Activated naive CD4-positive, alpha-beta T cell treated with anti-CD3 and anti-CD28 coated beads, Interleukin-2, amount 50 U/mL, for 72 hours (primary cell): ENCODE measurements at regions not wholly inside any gene's neighbourhood (a gene's known extent, or its start where the extent isn't known, plus 50 kb on each side); places are given as distances from the start of the nearest gene placed in this dataset.
A peak's percentile ranks its signal among the peaks of the same experiment; 100 is the strongest.
"Not testable (repeated sequence)": the region's sequence is repeated elsewhere in the genome, so short reads cannot be mapped to it uniquely, and the experiment has no call there.

Experiments
- ATAC-seq, 2 donors: fragments of 150-1000 bp; cut with Tn5 transposase; 2 replicates each; pipeline ENCODE4 v1.10.0; 2021; ENCODE audit warnings: mild to moderate bottlenecking in 2 of 2, moderate library complexity in 2 of 2
- DNase-seq, 2 donors: peaks; one replicate each; pipeline ENCODE4 v3.0.0; 2021 to 2022; ENCODE audit warnings: low spot score in 2 of 2
- H3K27ac Mint-ChIP-seq, 2 donors: one replicate each; pipeline ENCODE4 v1.8.0; 2022; ENCODE audit warnings: mild to moderate bottlenecking in 2 of 2, mixed read lengths in 2 of 2
- H3K36me3 Mint-ChIP-seq, 2 donors: one replicate each; pipeline ENCODE4 v1.8.0; 2022; ENCODE audit warnings: mixed read lengths in 2 of 2
- H3K9me3 Mint-ChIP-seq, 2 donors: one replicate each; pipeline ENCODE4 v1.8.0; 2022; ENCODE audit warnings: mixed read lengths in 2 of 2

GRCh38 chr6:14464055-14464454 is 346.5 kb downstream of the CD83 start:
- no peak for ATAC-seq
- Mint-ChIP-seq H3K36me3 (peaks cover 19 to 23% of the 10 kb centered on the region in 2 donors), H3K9me3 (peaks cover 10 to 28% of the 10 kb centered on the region in 2 donors), H3K27ac (no peak overlapping the region)
- no peak for DNase-seq

- DNase-seq = no peak
These were observed 347.1 kb downstream of the CD83 start for GRCh38 chr6:14464716-14465115.

GRCh38 chr6:14466278-14466677 is 348.7 kb downstream of the CD83 start:
- ATAC-seq (no peak), DNase-seq (no peak)
- Mint-ChIP-seq H3K9me3 (peaks cover 15 to 34% of the 10 kb centered on the region in 2 donors), H3K36me3 (peaks cover 24 to 29% of the 10 kb centered on the region in 2 donors), H3K27ac (no peak overlapping the region)

More at GRCh38 chr6:14464716-14465115, 347.1 kb downstream of the CD83 start:
- no peak overlapping the region for H3K27ac Mint-ChIP-seq
- peaks cover 15 to 34% of the 10 kb centered on the region in 2 donors for H3K9me3 Mint-ChIP-seq
- ATAC-seq = no peak
- peaks cover 24 to 29% of the 10 kb centered on the region in 2 donors for H3K36me3 Mint-ChIP-seq

- Mint-ChIP-seq H3K36me3 (peaks cover 22 to 29% of the 10 kb centered on the region in 2 donors), H3K9me3 (peaks cover 15 to 32% of the 10 kb centered on the region in 2 donors), H3K27ac (no peak overlapping the region)
- no peak for DNase-seq
- ATAC-seq = no peak
These were observed 350.0 kb downstream of the CD83 start for GRCh38 chr6:14467591-14467990.

- no peak for ATAC-seq
- peaks cover 15 to 30% of the 10 kb centered on the region in 2 donors for H3K9me3 Mint-ChIP-seq
- H3K36me3 Mint-ChIP-seq = peaks cover 20 to 29% of the 10 kb centered on the region in 2 donors
- H3K27ac Mint-ChIP-seq = peak overlapping the region in 1 of 2 donors; percentile 23
- no peak for DNase-seq
These were observed 351.2 kb downstream of the CD83 start for GRCh38 chr6:14468647-14469321.

GRCh38 chr6:14470101-14470500 is 352.5 kb downstream of the CD83 start:
- Mint-ChIP-seq H3K36me3 (peaks cover 19 to 29% of the 10 kb centered on the region in 2 donors), H3K9me3 (peaks cover 15 to 30% of the 10 kb centered on the region in 2 donors), H3K27ac (no peak overlapping the region)
- ATAC-seq = no peak
- no peak for DNase-seq

- Mint-ChIP-seq H3K27ac (no peak overlapping the region), H3K9me3 (peaks cover 15 to 29% of the 10 kb centered on the region in 2 donors), H3K36me3 (peaks cover 13 to 28% of the 10 kb centered on the region in 2 donors)
- DNase-seq (no peak), ATAC-seq (no peak)
These were observed 353.1 kb downstream of the CD83 start for GRCh38 chr6:14470671-14471070.

GRCh38 chr6:14472255-14472985 is 354.8 kb downstream of the CD83 start:
- no peak for ATAC-seq
- H3K36me3 Mint-ChIP-seq = peaks cover 10 to 19% of the 10 kb centered on the region in 2 donors
- no peak for DNase-seq
- H3K27ac Mint-ChIP-seq = peak overlapping the region in 1 of 2 donors; percentile 30
- peaks cover 10 to 19% of the 10 kb centered on the region in 2 donors for H3K9me3 Mint-ChIP-seq

GRCh38 chr6:14472986-14473337 is 355.4 kb downstream of the CD83 start:
- H3K9me3 Mint-ChIP-seq = peaks cover 10 to 14% of the 10 kb centered on the region in 2 donors
- ATAC-seq = no peak
- H3K27ac Mint-ChIP-seq = peak overlapping the region in 1 of 2 donors; percentile 30
- peaks cover 10 to 14% of the 10 kb centered on the region in 2 donors for H3K36me3 Mint-ChIP-seq
- DNase-seq = no peak

- DNase-seq = no peak
- no peak for ATAC-seq
- Mint-ChIP-seq H3K27ac (peak overlapping the region in 1 of 2 donors; percentile 11), H3K9me3 (peaks cover 0 to 5% of the 10 kb centered on the region in 2 donors), H3K36me3 (peaks cover 0 to 4% of the 10 kb centered on the region in 2 donors)
These were observed 357.2 kb downstream of the CD83 start for GRCh38 chr6:14474816-14475215.

GRCh38 chr6:14475306-14475705 is 357.7 kb downstream of the CD83 start:
- H3K36me3 Mint-ChIP-seq = peaks cover 0 to 7% of the 10 kb centered on the region in 2 donors
- H3K27ac Mint-ChIP-seq = peak overlapping the region in 1 of 2 donors; percentile 11
- ATAC-seq = no peak
- H3K9me3 Mint-ChIP-seq = peaks cover 0 to 6% of the 10 kb centered on the region in 2 donors
- no peak for DNase-seq

- H3K9me3 Mint-ChIP-seq = peaks cover 5 to 12% of the 10 kb centered on the region in 2 donors
- no peak for DNase-seq
- peaks cover 9 to 19% of the 10 kb centered on the region in 2 donors for H3K36me3 Mint-ChIP-seq
- H3K27ac Mint-ChIP-seq = no peak overlapping the region
- ATAC-seq = no peak
These were observed 359.4 kb downstream of the CD83 start for GRCh38 chr6:14476793-14477531.

- Mint-ChIP-seq H3K27ac (no peak overlapping the region), H3K36me3 (peaks cover 9 to 19% of the 10 kb centered on the region in 2 donors), H3K9me3 (peaks cover 6 to 13% of the 10 kb centered on the region in 2 donors)
- DNase-seq (no peak), ATAC-seq (no peak)
These were observed 360.0 kb downstream of the CD83 start for GRCh38 chr6:14477559-14477958.

GRCh38 chr6:14478381-14479225 is 361.0 kb downstream of the CD83 start:
- peaks cover 9 to 19% of the 10 kb centered on the region in 2 donors for H3K36me3 Mint-ChIP-seq
- H3K9me3 Mint-ChIP-seq = peaks cover 8 to 16% of the 10 kb centered on the region in 2 donors
- H3K27ac Mint-ChIP-seq = no peak overlapping the region
- no peak for ATAC-seq
- no peak for DNase-seq

- H3K27ac Mint-ChIP-seq, ATAC-seq, DNase-seq: not testable (repeated sequence)
- Mint-ChIP-seq H3K9me3 (peaks cover 8 to 20% of the 10 kb centered on the region in 2 donors), H3K36me3 (peaks cover 9 to 19% of the 10 kb centered on the region in 2 donors)
These were observed 364.4 kb downstream of the CD83 start for GRCh38 chr6:14481946-14482345.

- H3K27ac Mint-ChIP-seq = no peak overlapping the region
- H3K36me3 Mint-ChIP-seq = peaks cover 4 to 9% of the 10 kb centered on the region in 2 donors
- DNase-seq (no peak), ATAC-seq (no peak)
- peaks cover 4 to 10% of the 10 kb centered on the region in 2 donors for H3K9me3 Mint-ChIP-seq
These were observed 370.1 kb downstream of the CD83 start for GRCh38 chr6:14487625-14488024.
